OCI-LY3 (cell line): ENCODE measurements at regions not wholly inside any gene's neighbourhood (a gene's known extent, or its start where the extent isn't known, plus 50 kb on each side); places are given as distances from the start of the nearest gene placed in this dataset.

Experiments
- H2AFZ ChIP-seq: fragments of 200-600, 300-600 bp; shearing (Covaris generic); 2 replicates; pipeline ENCODE4 v1.6.0; 2014; ENCODE audit warnings: antibody characterized with exemption, low read depth, low read length
- H3K27ac ChIP-seq: fragments of 200-600, 300-600 bp; sonication (generic); 2 replicates; pipeline ENCODE4 v1.5.1; 2014; ENCODE audit warnings: mild to moderate bottlenecking, low read length, moderate library complexity, mixed read lengths
- H3K27me3 ChIP-seq: fragments of 200-600, 300-600 bp; sonication (generic); 2 replicates; pipeline ENCODE4 v1.6.1; 2014; ENCODE audit warnings: low read depth, low read length, mixed read lengths
- H3K36me3 ChIP-seq: fragments of 200-600, 300-600 bp; sonication (generic); replicated peaks from 2 replicates; pipeline ENCODE3; 2014; ENCODE audit warnings: low read depth, low read length, mixed read lengths
- H3K4me1 ChIP-seq: fragments of 300-600, 200-600 bp; sonication (generic); 2 replicates; pipeline ENCODE4 v1.6.1; 2014; ENCODE audit warnings: low read length, mixed read lengths
- H3K4me2 ChIP-seq: fragments of 200-600, 300-600 bp; sonication (generic); 2 replicates; pipeline ENCODE4 v1.6.1; 2014; ENCODE audit warnings: low read length, mixed read lengths
- H3K4me3 ChIP-seq: fragments of 300-600, 200-600 bp; sonication (generic); 2 replicates; pipeline ENCODE4 v1.5.1; 2014; ENCODE audit warnings: antibody characterized with exemption, mild to moderate bottlenecking, low read length, moderate library complexity
- H3K79me2 ChIP-seq: fragments of 300-600, 200-600 bp; shearing (Covaris generic); 2 replicates; pipeline ENCODE4 v1.6.1; 2014; ENCODE audit warnings: mild to moderate bottlenecking, low read length, mixed read lengths
- H3K9ac ChIP-seq: fragments of 300-600, 200-600 bp; shearing (Covaris generic); 2 replicates; pipeline ENCODE4 v1.6.0; 2014; ENCODE audit warnings: mild to moderate bottlenecking, low read length, moderate library complexity
- H3K9me3 ChIP-seq: fragments of 200-600, 300-600 bp; shearing (Covaris generic); 2 replicates; pipeline ENCODE4 v1.6.1; 2014; ENCODE audit warnings: low read length, mixed read lengths; ENCODE audit not compliant: insufficient read depth
- H4K20me1 ChIP-seq: fragments of 200-600, 300-600 bp; sonication (generic); 2 replicates; pipeline ENCODE4 v1.6.1; 2016; ENCODE audit warnings: low read length, mixed read lengths; ENCODE audit not compliant: insufficient read depth
- EZH2phosphoT487 ChIP-seq: fragments of 200-600 bp; shearing (Covaris generic); IDR thresholded peaks from 2 replicates; pipeline ENCODE4 v1.6.1; 2018; ENCODE audit warnings: antibody characterized with exemption, mixed run types, low read depth
- TF ChIP-seq, protein P1 (sequence below): fragments of 200-600, 300-600 bp; sonication (generic); IDR thresholded peaks from 2 replicates; pipeline ENCODE4 v1.5.1; 2014; ENCODE audit warnings: antibody characterized with exemption, low read length, low read depth

DNA sequence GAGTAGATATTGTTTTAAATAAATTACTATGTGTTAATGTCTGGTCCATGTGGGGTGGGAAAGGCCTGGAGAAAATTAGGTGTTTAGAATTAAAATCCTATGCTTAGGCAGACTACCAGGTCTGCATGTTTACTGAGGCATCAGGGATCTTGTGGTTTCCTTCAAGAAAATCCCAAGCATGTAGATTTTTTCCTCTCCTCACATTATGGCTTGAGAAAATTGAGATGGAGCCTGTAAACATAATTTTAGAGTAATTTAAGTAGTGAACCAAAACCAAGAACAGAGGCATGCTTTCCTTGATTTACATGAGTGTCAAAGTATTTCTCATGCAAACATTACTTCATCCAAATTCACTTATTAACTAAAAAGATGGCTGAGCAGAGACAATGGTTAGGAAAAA is 823.7 kb downstream of the AACS start:
- H4K20me1 ChIP-seq = no peaks in the 10 kb centered on the region
- H3K27ac ChIP-seq = no peak overlapping the region
- no peaks in the 10 kb centered on the region for H3K9me3 ChIP-seq
- H3K36me3 ChIP-seq = no peaks in the 10 kb centered on the region
- no peak overlapping the region for H3K4me3 ChIP-seq
- no peaks in the 10 kb centered on the region for H3K79me2 ChIP-seq
- TF ChIP-seq, protein P1, sequence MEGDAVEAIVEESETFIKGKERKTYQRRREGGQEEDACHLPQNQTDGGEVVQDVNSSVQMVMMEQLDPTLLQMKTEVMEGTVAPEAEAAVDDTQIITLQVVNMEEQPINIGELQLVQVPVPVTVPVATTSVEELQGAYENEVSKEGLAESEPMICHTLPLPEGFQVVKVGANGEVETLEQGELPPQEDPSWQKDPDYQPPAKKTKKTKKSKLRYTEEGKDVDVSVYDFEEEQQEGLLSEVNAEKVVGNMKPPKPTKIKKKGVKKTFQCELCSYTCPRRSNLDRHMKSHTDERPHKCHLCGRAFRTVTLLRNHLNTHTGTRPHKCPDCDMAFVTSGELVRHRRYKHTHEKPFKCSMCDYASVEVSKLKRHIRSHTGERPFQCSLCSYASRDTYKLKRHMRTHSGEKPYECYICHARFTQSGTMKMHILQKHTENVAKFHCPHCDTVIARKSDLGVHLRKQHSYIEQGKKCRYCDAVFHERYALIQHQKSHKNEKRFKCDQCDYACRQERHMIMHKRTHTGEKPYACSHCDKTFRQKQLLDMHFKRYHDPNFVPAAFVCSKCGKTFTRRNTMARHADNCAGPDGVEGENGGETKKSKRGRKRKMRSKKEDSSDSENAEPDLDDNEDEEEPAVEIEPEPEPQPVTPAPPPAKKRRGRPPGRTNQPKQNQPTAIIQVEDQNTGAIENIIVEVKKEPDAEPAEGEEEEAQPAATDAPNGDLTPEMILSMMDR = no peak
- no peak for TF ChIP-seq EZH2phosphoT487
- H3K4me2 ChIP-seq = no peak overlapping the region
- H3K4me1 ChIP-seq = no peaks in the 10 kb centered on the region
- H2AFZ ChIP-seq = no peak overlapping the region
- H3K27me3 ChIP-seq = no peaks in the 10 kb centered on the region
- H3K9ac ChIP-seq = no peak overlapping the region

- H3K9ac ChIP-seq = no peak overlapping the region
- TF ChIP-seq EZH2phosphoT487 = no peak
- TF ChIP-seq, protein P1 = no peak
- no peaks in the 10 kb centered on the region for H3K9me3 ChIP-seq
- no peaks in the 10 kb centered on the region for H3K27me3 ChIP-seq
- no peaks in the 10 kb centered on the region for H3K4me1 ChIP-seq
- H3K79me2 ChIP-seq = no peaks in the 10 kb centered on the region
- H3K36me3 ChIP-seq = no peaks in the 10 kb centered on the region
- no peak overlapping the region for H2AFZ ChIP-seq
- H3K4me3 ChIP-seq = no peak overlapping the region
- H3K27ac ChIP-seq = no peak overlapping the region
- no peak overlapping the region for H3K4me2 ChIP-seq
- no peaks in the 10 kb centered on the region for H4K20me1 ChIP-seq
These were observed 824.5 kb downstream of the AACS start for GRCh38 chr12:125889742-125890141.

DNA sequence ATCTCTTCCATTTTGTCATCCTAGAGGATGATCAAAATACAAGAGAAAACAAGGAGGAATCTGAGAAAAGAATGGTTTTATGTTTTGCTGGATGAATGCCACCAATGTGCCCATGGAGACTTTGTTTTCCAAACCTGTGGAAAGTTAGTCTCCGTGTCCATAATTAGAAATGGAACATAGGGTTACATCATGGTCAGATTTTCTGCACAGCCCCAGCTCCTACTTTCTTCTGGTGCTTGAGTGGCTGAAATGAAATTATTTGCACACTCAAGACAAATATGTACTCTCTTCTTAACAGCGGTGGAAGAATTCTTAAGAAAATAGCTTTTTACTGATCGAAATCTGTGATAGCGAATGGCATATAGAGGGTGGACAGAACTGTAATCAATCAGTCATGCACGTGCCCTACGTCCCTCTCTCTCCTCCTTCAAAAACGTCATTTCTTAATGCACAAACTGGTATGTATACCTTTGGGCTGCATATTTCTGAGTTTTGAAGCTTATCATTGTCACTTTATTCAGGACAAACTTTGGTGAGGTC is 825.2 kb downstream of the AACS start:
- no peaks in the 10 kb centered on the region for H4K20me1 ChIP-seq
- no peak overlapping the region for H2AFZ ChIP-seq
- no peak overlapping the region for H3K27ac ChIP-seq
- H3K36me3 ChIP-seq = no peaks in the 10 kb centered on the region
- no peak overlapping the region for H3K9ac ChIP-seq
- no peak for TF ChIP-seq EZH2phosphoT487
- TF ChIP-seq, protein P1 = no peak
- no peak overlapping the region for H3K4me2 ChIP-seq
- no peaks in the 10 kb centered on the region for H3K27me3 ChIP-seq
- H3K79me2 ChIP-seq = no peaks in the 10 kb centered on the region
- no peaks in the 10 kb centered on the region for H3K4me1 ChIP-seq
- H3K9me3 ChIP-seq = no peaks in the 10 kb centered on the region
- H3K4me3 ChIP-seq = no peak overlapping the region

DNA sequence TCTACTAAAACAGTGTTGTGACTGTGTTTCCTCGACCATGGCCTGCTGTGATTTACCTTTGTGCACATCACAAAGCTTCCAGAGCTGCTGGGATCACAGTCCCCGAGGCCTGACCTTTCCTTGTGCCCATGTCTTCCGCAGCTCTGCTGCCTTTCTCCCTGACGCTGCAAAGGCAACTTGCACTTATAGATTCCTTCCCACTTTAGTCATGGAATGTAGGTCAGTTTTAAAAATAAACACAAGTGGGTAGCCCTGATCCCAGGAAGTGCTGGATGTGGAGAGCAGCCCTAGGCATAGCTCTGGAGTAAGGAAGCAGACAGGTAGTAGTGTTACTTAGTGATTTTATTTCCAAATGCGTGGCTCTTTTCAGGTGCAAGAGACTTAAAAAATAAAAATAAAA is 825.7 kb downstream of the AACS start:
- no peaks in the 10 kb centered on the region for H3K36me3 ChIP-seq
- TF ChIP-seq, protein P1 = no peak
- no peak for TF ChIP-seq EZH2phosphoT487
- no peak overlapping the region for H3K4me2 ChIP-seq
- H3K27ac ChIP-seq = no peak overlapping the region
- H4K20me1 ChIP-seq = no peaks in the 10 kb centered on the region
- no peak overlapping the region for H3K4me3 ChIP-seq
- no peak overlapping the region for H2AFZ ChIP-seq
- no peaks in the 10 kb centered on the region for H3K27me3 ChIP-seq
- H3K9ac ChIP-seq = no peak overlapping the region
- no peaks in the 10 kb centered on the region for H3K9me3 ChIP-seq
- H3K79me2 ChIP-seq = no peaks in the 10 kb centered on the region
- no peaks in the 10 kb centered on the region for H3K4me1 ChIP-seq
